HepG2 (cell line): ENCODE measurements at regions not wholly inside any gene's neighbourhood (a gene's known extent, or its start where the extent isn't known, plus 50 kb on each side); places are given as distances from the start of the nearest gene placed in this dataset.

ENCODE experiments used
- AGO1 ChIP-seq: fragments of 200-400 bp; formaldehyde crosslinking; IDR thresholded peaks from 2 replicates; pipeline ENCODE4 v1.6.1; 2017; ENCODE audit warnings: mild to moderate bottlenecking, low read depth, low read length, moderate library complexity; ENCODE audit not compliant: poor library complexity, severe bottlenecking
- ARNT2 ChIP-seq: sonication (generic); formaldehyde crosslinking; IDR thresholded peaks from 2 replicates; pipeline ENCODE4 v1.8.0; 2022; ENCODE audit warnings: mild to moderate bottlenecking, low read depth, missing genetic modification reagents, moderate library complexity
- CSRNP1 ChIP-seq: sonication (generic); formaldehyde crosslinking; IDR thresholded peaks from 2 replicates; pipeline ENCODE4 v1.8.1; 2023; ENCODE audit warnings: mild to moderate bottlenecking, missing genetic modification reagents
- GPBP1L1 ChIP-seq: sonication (generic); formaldehyde crosslinking; IDR thresholded peaks from 2 replicates; pipeline ENCODE4 v1.5.0; 2020; ENCODE audit warnings: mild to moderate bottlenecking, missing genetic modification reagents
- NFRKB ChIP-seq: fragments of 450-650 bp; IDR thresholded peaks from 2 replicates; pipeline ENCODE4 v1.6.1; 2017
- PHF21A ChIP-seq: sonication (generic); formaldehyde crosslinking; IDR thresholded peaks from 2 replicates; pipeline ENCODE4 v1.5.0; 2020; ENCODE audit warnings: mild to moderate bottlenecking, missing genetic modification reagents
- RXRB ChIP-seq: IDR thresholded peaks from 2 replicates; pipeline ENCODE4 v1.6.1; 2016; ENCODE audit warnings: borderline replicate concordance, missing genetic modification reagents, missing compliant biosample characterization
- STAT6 ChIP-seq: sonication (generic); formaldehyde crosslinking; IDR thresholded peaks from 2 replicates; pipeline ENCODE4 v1.4.0; 2020; ENCODE audit warnings: missing genetic modification reagents, mild to moderate bottlenecking, borderline replicate concordance
- ZNF275 ChIP-seq: sonication (generic); formaldehyde crosslinking; IDR thresholded peaks from 2 replicates; pipeline ENCODE4 v1.8.0; 2022; ENCODE audit warnings: missing genetic modification reagents, mild to moderate bottlenecking, inconsistent platforms, borderline replicate concordance
- ZNF362 ChIP-seq: sonication (generic); formaldehyde crosslinking; IDR thresholded peaks from 2 replicates; pipeline ENCODE4 v1.4.0; 2020; ENCODE audit warnings: missing genetic modification reagents, mild to moderate bottlenecking, borderline replicate concordance
- ZNF614 ChIP-seq: IDR thresholded peaks from 2 replicates; pipeline ENCODE4 v1.6.1; 2018; ENCODE audit warnings: missing biosample characterization, missing genetic modification reagents, inconsistent platforms, borderline replicate concordance

GRCh38 chr2:96431319-96431718, 73.8 kb downstream of the NEURL3 start (continued):
- TF ChIP-seq AGO1 (no peak), STAT6 (no peak), PHF21A (CRISPR knock-in tag) (no peak), GPBP1L1 (CRISPR knock-in tag) (no peak), CSRNP1 (CRISPR knock-in tag) (no peak), RXRB (CRISPR knock-in tag) (no peak), NFRKB (no peak), ZNF614 (CRISPR knock-in tag) (no peak), ZNF362 (CRISPR knock-in tag) (no peak), ZNF275 (CRISPR knock-in tag) (no peak), ARNT2 (CRISPR knock-in tag) (no peak)
- TF ChIP-seq, all 625 proteins: peak for 0
